HuH-7 (cell line): ENCODE measurements at regions not wholly inside any gene's neighbourhood (a gene's known extent, or its start where the extent isn't known, plus 50 kb on each side); places are given as distances from the start of the nearest gene placed in this dataset.

Experiments used
- DNase-seq: peaks from one replicate; pipeline ENCODE4 v3.0.0; 2011; ENCODE audit warnings: low spot score

GRCh38 chr9:89655990-89656657 is 51.3 kb downstream of the GADD45G start:
- no peak for DNase-seq

DNA sequence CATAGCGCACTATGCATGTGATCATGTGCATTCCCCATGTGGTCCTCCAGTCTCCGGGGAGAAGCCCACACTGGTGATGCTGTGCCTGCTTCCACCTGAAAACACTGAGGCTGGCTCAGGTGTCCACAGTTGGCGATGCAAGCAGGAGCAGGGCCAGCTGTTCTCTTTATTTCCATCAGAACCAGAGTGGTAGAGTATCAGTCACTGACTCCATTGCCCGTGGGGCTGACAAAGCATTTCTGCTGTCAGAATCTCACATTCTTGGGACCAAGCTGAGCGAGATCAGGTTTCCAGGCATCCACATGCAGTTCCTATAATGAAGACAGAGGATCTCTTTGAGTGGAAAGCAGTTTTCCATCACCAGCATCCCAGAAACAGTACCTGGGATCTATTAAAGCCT is 52.5 kb downstream of the GADD45G start:
- no peak for DNase-seq

GRCh38 chr9:89657765-89658164 is 53.0 kb downstream of the GADD45G start:
- DNase-seq = no peak

GRCh38 chr9:89658401-89658800 is 53.6 kb downstream of the GADD45G start:
- no peak for DNase-seq

DNA sequence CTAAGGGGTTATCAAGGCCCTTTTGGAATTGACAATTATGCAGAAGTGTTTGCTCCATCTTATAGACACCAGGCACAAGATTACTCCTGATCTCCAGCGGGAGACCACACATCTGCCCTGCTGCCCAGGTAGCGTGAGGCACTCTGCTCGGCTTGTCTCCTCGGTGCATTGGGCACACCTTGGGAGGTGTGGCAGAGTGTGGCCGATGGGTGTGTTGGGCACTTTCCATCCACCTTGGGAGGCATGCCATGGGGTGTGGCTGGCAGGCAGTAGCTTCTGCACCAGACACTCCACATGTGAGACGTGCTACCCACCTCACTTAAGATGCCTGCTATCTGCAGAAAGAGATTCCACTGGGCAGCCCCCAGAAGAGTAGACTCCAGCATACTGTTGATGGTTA is 54.1 kb downstream of the GADD45G start:
- DNase-seq = no peak

- no peak for DNase-seq
Observed at GRCh38 chr9:89659473-89659872, 54.7 kb downstream of the GADD45G start.

GRCh38 chr9:89659891-89660685 is 55.3 kb downstream of the GADD45G start:
- no peak for DNase-seq

- DNase-seq = no peak
Observed at GRCh38 chr9:89661391-89661949, 56.7 kb downstream of the GADD45G start.

GRCh38 chr9:89661956-89662717 is 57.3 kb downstream of the GADD45G start:
- DNase-seq = peak; percentile 74

GRCh38 chr9:89662718-89663613 is 58.2 kb downstream of the GADD45G start:
- no peak for DNase-seq

DNA sequence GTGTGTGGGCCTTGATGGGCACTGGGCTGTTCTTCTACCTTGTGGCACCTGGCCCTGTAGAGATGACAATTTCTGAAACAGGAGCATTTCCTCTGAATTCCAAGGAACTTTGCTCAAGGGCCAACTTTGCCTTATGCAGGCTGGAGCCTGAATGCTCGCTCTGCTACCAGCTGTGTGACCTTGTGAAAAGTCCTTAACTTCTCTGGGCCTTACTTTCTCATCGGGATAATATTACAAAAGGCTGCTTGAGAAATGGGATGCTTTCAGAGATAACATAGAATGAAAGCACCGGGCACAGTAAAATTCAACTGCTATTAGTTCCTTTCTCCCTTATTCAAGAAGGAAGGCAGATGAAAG is 58.8 kb downstream of the GADD45G start:
- DNase-seq = no peak

DNA sequence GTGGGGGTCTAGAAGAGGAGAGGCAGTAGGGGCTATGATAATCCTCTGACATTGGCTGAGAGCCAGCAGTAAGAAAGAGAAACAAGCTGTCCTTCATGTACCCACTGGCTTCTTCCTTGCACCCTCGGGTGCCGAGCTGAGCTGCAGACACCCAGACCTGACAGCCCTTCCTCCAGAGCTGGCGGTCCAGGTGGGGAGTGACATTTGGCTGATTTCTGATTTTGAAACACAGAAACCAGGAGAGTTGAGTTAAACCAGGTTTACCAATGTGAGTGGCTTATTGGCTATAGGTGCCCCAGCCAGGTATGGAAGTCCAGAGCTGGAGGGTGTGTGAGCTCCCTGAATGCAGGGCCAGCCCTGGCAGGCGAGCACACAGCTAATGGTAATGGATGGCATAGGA is 59.2 kb downstream of the GADD45G start:
- no peak for DNase-seq

DNA sequence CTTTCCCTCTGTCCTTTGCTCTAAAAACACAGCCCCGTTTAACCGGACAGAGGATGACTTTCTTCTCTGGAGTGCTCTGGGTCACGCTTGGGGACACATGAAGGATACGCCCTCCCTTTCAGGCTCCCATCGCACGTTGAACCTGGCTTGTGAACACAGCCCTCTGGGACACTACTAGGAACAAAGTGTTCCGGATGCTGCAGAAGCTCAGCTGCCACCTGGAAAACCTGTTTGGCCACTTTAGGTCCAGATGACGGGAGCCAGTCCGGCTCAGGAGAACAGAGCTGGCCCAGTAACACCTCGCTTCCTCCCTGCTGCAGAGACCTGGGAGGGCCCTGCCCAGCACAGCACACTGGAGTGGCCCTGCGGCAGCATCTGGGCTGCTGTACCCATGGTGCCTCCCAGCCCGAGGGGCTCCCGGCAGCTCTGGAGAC is 60.1 kb downstream of the GADD45G start:
- DNase-seq = no peak

DNA sequence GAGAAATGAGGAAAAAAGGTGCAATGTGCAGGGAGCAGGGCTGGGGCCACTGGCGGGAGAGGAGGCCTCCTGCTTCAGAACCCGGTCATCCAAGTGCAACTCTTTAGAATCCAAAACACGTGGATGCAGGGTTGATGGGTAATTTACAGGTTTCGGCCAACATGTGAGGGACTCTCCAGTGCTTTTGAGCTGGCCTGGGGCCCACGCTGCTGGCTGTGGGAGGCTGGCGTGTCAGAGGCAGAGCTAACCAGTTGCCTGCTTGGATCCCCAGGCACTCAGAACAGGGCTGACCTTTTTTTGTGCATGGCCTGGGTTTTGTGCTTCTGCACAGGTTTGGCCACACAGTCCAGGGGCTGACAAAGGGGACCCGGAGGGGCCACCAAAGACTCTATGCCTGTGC is 61.6 kb downstream of the GADD45G start:
- DNase-seq = no peak

- no peak for DNase-seq
Observed at GRCh38 chr9:89666950-89667349, 62.1 kb downstream of the GADD45G start.

GRCh38 chr9:89667726-89668125 is 62.9 kb downstream of the GADD45G start:
- DNase-seq = no peak

DNA sequence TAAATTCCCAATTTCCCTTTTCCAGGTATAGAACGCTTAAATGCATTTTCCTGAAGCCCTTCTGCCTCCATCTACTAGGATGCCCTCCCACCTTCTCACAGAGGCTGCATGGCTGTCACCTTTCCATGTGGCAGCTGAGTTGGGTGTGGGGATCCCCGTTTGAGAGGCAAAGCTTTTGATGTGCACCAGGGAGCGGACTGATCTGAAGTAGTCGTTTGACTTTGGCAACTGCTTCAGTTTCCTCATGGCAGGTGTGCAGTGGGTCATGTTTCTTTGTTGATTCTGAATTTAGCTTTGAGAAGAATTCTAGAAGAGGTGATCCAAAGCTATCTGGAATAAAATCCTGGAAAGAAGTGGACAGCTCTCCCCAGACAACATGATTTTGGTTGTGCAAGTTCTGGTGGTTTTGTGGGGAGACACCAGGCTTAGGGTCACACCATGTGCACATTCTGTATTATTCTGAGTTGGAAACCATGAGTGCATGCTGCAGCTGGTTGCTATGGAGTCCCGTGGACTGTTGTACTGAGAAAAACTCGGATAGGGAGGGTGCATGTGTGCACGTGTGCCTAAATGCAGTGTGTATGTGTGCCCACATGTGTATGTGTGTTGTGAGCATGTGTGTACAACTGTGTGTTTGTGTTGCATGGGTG is 63.5 kb downstream of the GADD45G start:
- DNase-seq = no peak

GRCh38 chr9:89668866-89669246 is 64.0 kb downstream of the GADD45G start:
- no peak for DNase-seq

DNA sequence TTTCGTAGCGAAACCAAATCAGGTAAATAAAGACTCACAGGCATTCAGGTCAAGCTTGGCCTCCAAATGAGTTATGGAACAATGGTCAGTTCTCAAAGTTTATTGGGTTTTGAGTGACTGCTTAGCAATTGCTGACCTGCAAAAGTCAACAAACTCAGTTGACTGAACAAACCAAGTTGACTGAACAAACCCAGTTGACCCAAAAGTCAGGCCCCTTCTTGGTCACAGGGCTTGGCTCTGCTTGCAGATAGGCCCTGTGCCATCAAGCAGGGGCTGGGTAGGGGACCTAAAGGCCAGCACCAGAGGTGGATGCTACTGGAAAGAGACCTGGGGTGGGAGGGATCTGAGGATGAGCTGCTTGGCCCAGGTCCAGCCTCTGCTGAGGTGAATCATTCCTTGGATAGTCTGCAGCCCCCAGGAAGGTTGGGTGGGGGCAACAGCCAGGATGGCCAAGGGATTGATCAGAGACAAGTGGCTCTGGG is 64.6 kb downstream of the GADD45G start:
- DNase-seq = peak; percentile 25

- no peak for DNase-seq
Observed at GRCh38 chr9:89670114-89670513, 65.3 kb downstream of the GADD45G start.
